GM12892 (cell line): ENCODE measurements at regions not wholly inside any gene's neighbourhood (a gene's known extent, or its start where the extent isn't known, plus 50 kb on each side); places are given as distances from the start of the nearest gene placed in this dataset.

Experiments
- POLR2A ChIP-seq: IDR thresholded peaks from 2 replicates; pipeline ENCODE4 v1.6.1; 2011; ENCODE audit warnings: low read depth, low read length, control low read depth
- POLR2AphosphoS5 ChIP-seq: IDR thresholded peaks from 2 replicates; pipeline ENCODE4 v1.6.1; 2011; ENCODE audit warnings: low read depth, low read length, control low read depth
- TAF1 ChIP-seq: IDR thresholded peaks from 2 replicates; pipeline ENCODE4 v1.6.1; 2011; ENCODE audit warnings: low read depth, mild to moderate bottlenecking, control low read depth, low read length, borderline replicate concordance

GRCh38 chr10:78458983-78459638 is 425.4 kb downstream of the RPS24 start:
- TF ChIP-seq POLR2A (no peak), POLR2AphosphoS5 (no peak), TAF1 (no peak)
